DND-41 (cell line): ENCODE measurements at regions not wholly inside any gene's neighbourhood (a gene's known extent, or its start where the extent isn't known, plus 50 kb on each side); places are given as distances from the start of the nearest gene placed in this dataset.

ENCODE experiments used
- ATAC-seq: fragments of 200-7000 bp; cut with Tn5 transposase; 3 replicates; pipeline ENCODE4 v1.9.1; 2021; ENCODE audit warnings: low read depth; ENCODE audit not compliant: insufficient read depth
- DNase-seq: peaks from one replicate; pipeline ENCODE4 v3.0.0-alpha.2; 2020
- H2AFZ ChIP-seq: 2 replicates; pipeline ENCODE4 v1.6.0; 2012; ENCODE audit warnings: low read depth, low read length
- H3K27ac ChIP-seq: 2 replicates; pipeline ENCODE4 v1.5.1; 2012; ENCODE audit warnings: low read length, inconsistent platforms
- H3K27me3 ChIP-seq: fragments of 200-600 bp; sonication (generic); 2 replicates; pipeline ENCODE4 v1.6.0; 2012; ENCODE audit warnings: low read length, mild to moderate bottlenecking, inconsistent platforms; ENCODE audit not compliant: insufficient read depth, poor library complexity
- H3K36me3 ChIP-seq: 2 replicates; pipeline ENCODE4 v1.5.1; 2012; ENCODE audit warnings: low read length, inconsistent platforms; ENCODE audit not compliant: insufficient read depth
- H3K4me1 ChIP-seq: 2 replicates; pipeline ENCODE4 v1.5.1; 2012; ENCODE audit warnings: mild to moderate bottlenecking, low read length; ENCODE audit not compliant: insufficient read depth
- H3K4me2 ChIP-seq: 2 replicates; pipeline ENCODE4 v1.6.0; 2012; ENCODE audit warnings: mild to moderate bottlenecking, moderate library complexity, low read length, inconsistent platforms; ENCODE audit not compliant: insufficient read depth
- H3K4me3 ChIP-seq, 2 experiments: fragments of 200-600 bp in 1 of 2; shearing (Covaris generic) in 1 of 2; 2 replicates each; pipeline ENCODE4 v1.5.1; 2012 to 2016; ENCODE audit warnings: inconsistent platforms in 2 of 2, low read length in 2 of 2, mild to moderate bottlenecking in 2 of 2, low read depth in 1 of 2, moderate library complexity in 1 of 2
- H3K79me2 ChIP-seq: 2 replicates; pipeline ENCODE4 v1.6.0; 2012; ENCODE audit warnings: low read length, inconsistent platforms; ENCODE audit not compliant: insufficient read depth
- H3K9ac ChIP-seq: 2 replicates; pipeline ENCODE4 v1.6.0; 2012; ENCODE audit warnings: low read depth, mild to moderate bottlenecking, inconsistent platforms, low read length, moderate library complexity
- H3K9me3 ChIP-seq: 2 replicates; pipeline ENCODE4 v1.5.1; 2012; ENCODE audit warnings: low read length, moderate library complexity, mild to moderate bottlenecking, inconsistent platforms; ENCODE audit not compliant: insufficient read depth, severe bottlenecking
- H4K20me1 ChIP-seq: 2 replicates; pipeline ENCODE4 v1.6.0; 2012; ENCODE audit warnings: low read length; ENCODE audit not compliant: insufficient read depth
- EZH2 ChIP-seq: IDR thresholded peaks from 3 replicates; pipeline ENCODE4 v1.6.1; 2012; ENCODE audit warnings: borderline replicate concordance, low read depth, mild to moderate bottlenecking, moderate library complexity, low read length, inconsistent platforms; ENCODE audit not compliant: severe bottlenecking
- TF ChIP-seq, protein P1 (sequence below): IDR thresholded peaks from 2 replicates; pipeline ENCODE4 v1.5.1; 2012; ENCODE audit warnings: borderline replicate concordance, low read length, moderate library complexity, mild to moderate bottlenecking; ENCODE audit not compliant: poor library complexity, severe bottlenecking; ENCODE audit errors: extremely low read depth

DNA sequence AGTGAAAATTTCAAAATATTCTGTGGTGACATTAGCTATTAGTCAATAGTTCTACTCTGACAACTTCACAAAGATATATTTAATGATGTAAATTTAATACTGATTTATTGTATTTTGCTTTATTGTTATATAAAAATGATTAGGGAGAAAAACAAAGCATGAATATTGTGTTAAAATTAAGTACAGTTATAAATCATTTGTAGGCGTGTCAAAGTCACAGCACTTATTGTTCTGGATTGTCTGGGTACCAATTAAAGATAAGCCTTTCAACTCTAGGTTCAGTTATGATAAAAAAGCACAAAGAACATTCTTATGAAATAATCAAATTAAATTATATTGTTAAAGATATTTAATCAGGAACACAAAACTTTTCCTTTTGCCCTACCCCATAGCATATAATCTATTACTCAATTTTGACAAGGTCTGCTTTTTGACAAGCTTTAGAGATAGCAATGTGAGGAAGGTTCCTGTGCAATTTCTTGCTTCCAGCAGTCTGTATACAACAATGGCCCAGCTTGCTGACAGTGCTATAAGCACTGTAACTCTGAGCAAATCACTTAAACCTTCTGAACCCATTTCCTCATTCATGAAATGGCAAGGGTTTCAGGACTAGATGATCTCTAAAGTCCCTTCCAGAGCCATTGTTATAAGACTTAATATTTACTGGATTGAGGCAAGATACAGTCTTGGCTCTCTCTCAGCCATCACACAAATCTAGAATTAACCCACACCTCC, 910.3 kb upstream of the LCORL start:
- no peaks in the 10 kb centered on the region for H4K20me1 ChIP-seq
- TF ChIP-seq, protein P1, sequence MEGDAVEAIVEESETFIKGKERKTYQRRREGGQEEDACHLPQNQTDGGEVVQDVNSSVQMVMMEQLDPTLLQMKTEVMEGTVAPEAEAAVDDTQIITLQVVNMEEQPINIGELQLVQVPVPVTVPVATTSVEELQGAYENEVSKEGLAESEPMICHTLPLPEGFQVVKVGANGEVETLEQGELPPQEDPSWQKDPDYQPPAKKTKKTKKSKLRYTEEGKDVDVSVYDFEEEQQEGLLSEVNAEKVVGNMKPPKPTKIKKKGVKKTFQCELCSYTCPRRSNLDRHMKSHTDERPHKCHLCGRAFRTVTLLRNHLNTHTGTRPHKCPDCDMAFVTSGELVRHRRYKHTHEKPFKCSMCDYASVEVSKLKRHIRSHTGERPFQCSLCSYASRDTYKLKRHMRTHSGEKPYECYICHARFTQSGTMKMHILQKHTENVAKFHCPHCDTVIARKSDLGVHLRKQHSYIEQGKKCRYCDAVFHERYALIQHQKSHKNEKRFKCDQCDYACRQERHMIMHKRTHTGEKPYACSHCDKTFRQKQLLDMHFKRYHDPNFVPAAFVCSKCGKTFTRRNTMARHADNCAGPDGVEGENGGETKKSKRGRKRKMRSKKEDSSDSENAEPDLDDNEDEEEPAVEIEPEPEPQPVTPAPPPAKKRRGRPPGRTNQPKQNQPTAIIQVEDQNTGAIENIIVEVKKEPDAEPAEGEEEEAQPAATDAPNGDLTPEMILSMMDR: no peak
- TF ChIP-seq EZH2: no peak
- no peaks in the 10 kb centered on the region for H3K4me1 ChIP-seq
- no peaks in the 10 kb centered on the region for H3K9me3 ChIP-seq
- H3K27ac ChIP-seq: no peak overlapping the region
- ATAC-seq: no peak
- no peak for DNase-seq
- H3K36me3 ChIP-seq: no peaks in the 10 kb centered on the region
- no peak overlapping the region for H3K9ac ChIP-seq
- H3K4me3 ChIP-seq: no peak overlapping the region
- no peak overlapping the region for H3K4me2 ChIP-seq
- no peaks in the 10 kb centered on the region for H3K79me2 ChIP-seq
- no peaks in the 10 kb centered on the region for H3K27me3 ChIP-seq
- H2AFZ ChIP-seq: no peak overlapping the region

- H3K9ac ChIP-seq: no peak overlapping the region
- H3K79me2 ChIP-seq: no peaks in the 10 kb centered on the region
- no peak overlapping the region for H3K4me2 ChIP-seq
- H3K36me3 ChIP-seq: no peaks in the 10 kb centered on the region
- H3K27ac ChIP-seq: no peak overlapping the region
- no peak overlapping the region for H3K4me3 ChIP-seq
- ATAC-seq: no peak
- no peaks in the 10 kb centered on the region for H3K4me1 ChIP-seq
- DNase-seq: no peak
- H4K20me1 ChIP-seq: no peaks in the 10 kb centered on the region
- TF ChIP-seq, protein P1: no peak
- TF ChIP-seq EZH2: no peak
- no peaks in the 10 kb centered on the region for H3K9me3 ChIP-seq
- no peak overlapping the region for H2AFZ ChIP-seq
- no peaks in the 10 kb centered on the region for H3K27me3 ChIP-seq
Measured at GRCh38 chr4:18930487-18930886, 908.9 kb upstream of the LCORL start.

- DNase-seq (no peak), ATAC-seq (no peak)
- Histone ChIP-seq H3K4me2 (no peak overlapping the region), H2AFZ (no peak overlapping the region), H3K79me2 (no peaks in the 10 kb centered on the region), H3K4me1 (no peaks in the 10 kb centered on the region), H3K9ac (no peak overlapping the region), H3K27me3 (no peaks in the 10 kb centered on the region), H3K36me3 (no peaks in the 10 kb centered on the region), H3K27ac (no peak overlapping the region), H3K4me3 (no peak overlapping the region), H4K20me1 (no peaks in the 10 kb centered on the region), H3K9me3 (no peaks in the 10 kb centered on the region)
- TF ChIP-seq EZH2: no peak
- TF ChIP-seq, protein P1: no peak
Measured at GRCh38 chr4:18923496-18924161, 902.1 kb upstream of the LCORL start.
